Osteoblast (primary cell): ENCODE measurements at regions not wholly inside any gene's neighbourhood (a gene's known extent, or its start where the extent isn't known, plus 50 kb on each side); places are given as distances from the start of the nearest gene placed in this dataset.

Source experiments
- DNase-seq: peaks from one replicate; pipeline ENCODE4 v3.0.0; 2011; ENCODE audit warnings: low spot score, mixed read lengths; ENCODE audit not compliant: insufficient read length; ENCODE audit errors: missing footprints
- H2AFZ ChIP-seq: 2 replicates; pipeline ENCODE4 v1.6.0; 2011; ENCODE audit warnings: mild to moderate bottlenecking, low read length
- H3K27ac ChIP-seq: 2 replicates; pipeline ENCODE4 v1.5.1; 2011; ENCODE audit warnings: mild to moderate bottlenecking, low read depth, low read length, moderate library complexity
- H3K27me3 ChIP-seq: 2 replicates; pipeline ENCODE4 v1.6.0; 2012; ENCODE audit warnings: mild to moderate bottlenecking, control low read depth, inconsistent platforms, low read length, moderate library complexity; ENCODE audit not compliant: insufficient read depth
- H3K36me3 ChIP-seq: 2 replicates; pipeline ENCODE4 v1.5.1; 2011; ENCODE audit warnings: mild to moderate bottlenecking, low read length, control low read depth, moderate library complexity; ENCODE audit not compliant: insufficient read depth
- H3K4me1 ChIP-seq: 2 replicates; pipeline ENCODE4 v1.5.1; 2011; ENCODE audit warnings: mild to moderate bottlenecking, low read length, control low read depth, moderate library complexity; ENCODE audit not compliant: insufficient read depth
- H3K4me2 ChIP-seq: 2 replicates; pipeline ENCODE4 v1.6.0; 2011; ENCODE audit warnings: mild to moderate bottlenecking, low read length; ENCODE audit not compliant: insufficient read depth
- H3K4me3 ChIP-seq: fragments of 200-600 bp; sonication (generic); 3 replicates; pipeline ENCODE4 v1.5.1; 2012; ENCODE audit warnings: mild to moderate bottlenecking, low read length, inconsistent platforms; ENCODE audit not compliant: insufficient read depth
- H3K79me2 ChIP-seq: 2 replicates; pipeline ENCODE4 v1.6.0; 2012; ENCODE audit warnings: mild to moderate bottlenecking, low read length, control low read depth, inconsistent platforms; ENCODE audit not compliant: insufficient read depth
- H3K9me3 ChIP-seq: 2 replicates; pipeline ENCODE4 v1.5.1; 2011; ENCODE audit warnings: low read depth, low read length, control low read depth
- H4K20me1 ChIP-seq: 2 replicates; pipeline ENCODE4 v1.6.0; 2012; ENCODE audit warnings: mild to moderate bottlenecking, low read length, control low read depth; ENCODE audit not compliant: insufficient read depth
- CTCF ChIP-seq: IDR thresholded peaks from 2 replicates; pipeline ENCODE4 v1.5.1; 2011; ENCODE audit warnings: mild to moderate bottlenecking, low read depth, low read length, moderate library complexity; ENCODE audit errors: extremely low read depth

GRCh38 chr3:34382859-34383258 is 584.4 kb downstream of the PDCD6IP start:
- H2AFZ ChIP-seq = no peak overlapping the region
- H3K4me1 ChIP-seq = no peaks in the 10 kb centered on the region
- H3K27me3 ChIP-seq = no peaks in the 10 kb centered on the region
- H3K27ac ChIP-seq = no peak overlapping the region
- no peak for DNase-seq
- no peaks in the 10 kb centered on the region for H4K20me1 ChIP-seq
- H3K36me3 ChIP-seq = no peaks in the 10 kb centered on the region
- no peak for TF ChIP-seq CTCF
- H3K4me2 ChIP-seq = no peak overlapping the region
- H3K79me2 ChIP-seq = no peaks in the 10 kb centered on the region
- no peak overlapping the region for H3K4me3 ChIP-seq
- H3K9me3 ChIP-seq = no peaks in the 10 kb centered on the region

DNA sequence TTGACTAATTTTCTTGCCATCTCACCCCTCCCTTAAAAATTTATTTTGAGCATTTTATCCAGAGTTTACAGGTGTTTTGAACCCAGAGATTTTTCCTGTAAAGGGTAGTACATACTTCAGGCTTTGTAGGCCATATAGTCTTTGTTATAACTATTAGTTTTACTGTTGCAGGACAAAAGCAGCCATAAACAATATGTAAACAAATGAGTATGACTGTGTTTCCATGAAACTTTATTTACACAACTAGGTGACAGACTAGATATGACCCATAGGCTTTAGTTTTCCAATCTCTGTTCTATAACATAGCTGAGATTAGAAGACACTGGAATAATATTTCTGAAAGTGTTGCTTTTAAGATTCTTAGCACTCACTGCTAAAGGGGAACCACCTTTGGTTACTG is 587.9 kb downstream of the PDCD6IP start:
- no peaks in the 10 kb centered on the region for H3K9me3 ChIP-seq

GRCh38 chr3:34387826-34388564 is 589.6 kb downstream of the PDCD6IP start:
- Histone ChIP-seq H3K79me2 (no peaks in the 10 kb centered on the region), H2AFZ (no peak overlapping the region), H3K4me2 (no peak overlapping the region), H3K27me3 (no peaks in the 10 kb centered on the region), H3K9me3 (no peaks in the 10 kb centered on the region), H3K36me3 (no peaks in the 10 kb centered on the region), H3K4me1 (no peaks in the 10 kb centered on the region), H4K20me1 (no peaks in the 10 kb centered on the region), H3K27ac (no peak overlapping the region), H3K4me3 (no peak overlapping the region)
- no peak for DNase-seq
- TF ChIP-seq CTCF = no peak

More for the DNA sequence above, 587.9 kb downstream of the PDCD6IP start:
- Histone ChIP-seq H3K27ac (no peak overlapping the region), H2AFZ (no peak overlapping the region), H4K20me1 (no peaks in the 10 kb centered on the region), H3K36me3 (no peaks in the 10 kb centered on the region), H3K4me1 (no peaks in the 10 kb centered on the region), H3K4me3 (no peak overlapping the region), H3K79me2 (no peaks in the 10 kb centered on the region), H3K27me3 (no peaks in the 10 kb centered on the region), H3K4me2 (no peak overlapping the region)
- no peak for TF ChIP-seq CTCF
- no peak for DNase-seq

GRCh38 chr3:34388830-34389229 is 590.4 kb downstream of the PDCD6IP start:
- H3K27me3 ChIP-seq = no peaks in the 10 kb centered on the region
- no peak for DNase-seq
- no peaks in the 10 kb centered on the region for H3K4me1 ChIP-seq
- no peaks in the 10 kb centered on the region for H4K20me1 ChIP-seq
- no peaks in the 10 kb centered on the region for H3K79me2 ChIP-seq
- no peak overlapping the region for H3K27ac ChIP-seq
- no peaks in the 10 kb centered on the region for H3K9me3 ChIP-seq
- TF ChIP-seq CTCF = no peak
- no peak overlapping the region for H2AFZ ChIP-seq
- H3K36me3 ChIP-seq = no peaks in the 10 kb centered on the region
- no peak overlapping the region for H3K4me3 ChIP-seq
- H3K4me2 ChIP-seq = no peak overlapping the region
